CD4-positive, alpha-beta T cell treated with Interleukin-21 for 1 hour (primary cell): ENCODE measurements at regions not wholly inside any gene's neighbourhood (a gene's known extent, or its start where the extent isn't known, plus 50 kb on each side); places are given as distances from the start of the nearest gene placed in this dataset.

ENCODE experiments used
- DNase-seq: peaks from one replicate; pipeline ENCODE4 v3.0.0-alpha.2; 2020

- DNase-seq = no peak
These were observed 356.4 kb upstream of the PKN2 start for GRCh38 chr1:88327391-88328267.

GRCh38 chr1:88330201-88330600 lies 353.9 kb upstream of the PKN2 start:
- DNase-seq = no peak

GRCh38 chr1:88333086-88333695 lies 350.9 kb upstream of the PKN2 start:
- DNase-seq = no peak

- DNase-seq = no peak
These were observed 342.6 kb upstream of the PKN2 start for GRCh38 chr1:88341447-88341846.

- peak; percentile 12 for DNase-seq
These were observed 342.0 kb upstream of the PKN2 start for GRCh38 chr1:88342081-88342480.

GRCh38 chr1:88350648-88351047 lies 333.4 kb upstream of the PKN2 start:
- DNase-seq = no peak

- DNase-seq = no peak
These were observed 332.1 kb upstream of the PKN2 start for GRCh38 chr1:88351960-88352359.

- DNase-seq = no peak
These were observed 329.8 kb upstream of the PKN2 start for GRCh38 chr1:88354256-88354655.

GRCh38 chr1:88357729-88358128 lies 326.3 kb upstream of the PKN2 start:
- DNase-seq = no peak

GRCh38 chr1:88371436-88372023 lies 312.5 kb upstream of the PKN2 start:
- DNase-seq = no peak

GRCh38 chr1:88375977-88376376 lies 308.1 kb upstream of the PKN2 start:
- no peak for DNase-seq

- no peak for DNase-seq
These were observed 307.7 kb upstream of the PKN2 start for GRCh38 chr1:88376421-88376820.

- no peak for DNase-seq
These were observed 305.5 kb upstream of the PKN2 start for GRCh38 chr1:88378560-88378959.

GRCh38 chr1:88394958-88395357 lies 289.1 kb upstream of the PKN2 start:
- no peak for DNase-seq

- no peak for DNase-seq
These were observed 285.7 kb upstream of the PKN2 start for GRCh38 chr1:88398338-88398737.

- DNase-seq = no peak
These were observed 284.4 kb upstream of the PKN2 start for GRCh38 chr1:88399690-88400089.

GRCh38 chr1:88401313-88401712 lies 282.8 kb upstream of the PKN2 start:
- DNase-seq = no peak

- no peak for DNase-seq
These were observed 279.5 kb upstream of the PKN2 start for GRCh38 chr1:88404582-88404981.

GRCh38 chr1:88407248-88407647 lies 276.8 kb upstream of the PKN2 start:
- no peak for DNase-seq

GRCh38 chr1:88421997-88422396 lies 262.1 kb upstream of the PKN2 start:
- DNase-seq = no peak

- no peak for DNase-seq
These were observed 250.5 kb upstream of the PKN2 start for GRCh38 chr1:88433556-88433955.

- no peak for DNase-seq
These were observed 249.2 kb upstream of the PKN2 start for GRCh38 chr1:88434836-88435235.

GRCh38 chr1:88441022-88441421 lies 243.1 kb upstream of the PKN2 start:
- DNase-seq = no peak

GRCh38 chr1:88451856-88452255 lies 232.2 kb upstream of the PKN2 start:
- no peak for DNase-seq
